ENCODE measurements at regions not wholly inside any gene's neighbourhood (a gene's known extent, or its start where the extent isn't known, plus 50 kb on each side); places are given as distances from the start of the nearest gene placed in this dataset.

DNA sequence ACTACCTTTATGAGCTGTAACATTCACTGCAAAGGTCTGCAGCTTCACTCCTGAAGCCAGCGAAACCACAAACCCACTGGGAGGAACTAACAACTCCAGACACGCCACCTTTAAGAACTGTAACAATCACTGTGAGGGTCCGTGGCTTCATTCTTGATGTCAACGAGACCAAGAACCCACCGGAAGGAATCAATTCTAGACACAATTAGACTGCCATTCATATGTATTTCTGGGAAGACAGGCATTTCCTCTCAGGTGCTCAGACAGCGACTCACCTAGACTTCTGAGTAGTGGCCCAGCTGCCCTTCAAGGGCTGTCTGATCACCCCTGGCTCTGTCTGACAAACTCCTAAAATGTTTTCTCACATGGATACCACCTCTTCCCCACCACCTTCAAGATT lies 506.8 kb downstream of the PDCD6IP start:
- Histone ChIP-seq H3K27me3 (ENCODE audit: control insufficient read depth, insufficient read depth, low read length) (no peaks in the 10 kb centered on the region), H3K4me3 (ENCODE audit: low read depth, low read length) (no peak overlapping the region), H3K36me3 (ENCODE audit: control insufficient read depth, insufficient read depth, low read length) (no peaks in the 10 kb centered on the region), H3K27ac (ENCODE audit: low read depth, low read length) (no peak overlapping the region), H3K9me3 (ENCODE audit: control insufficient read depth, insufficient read depth, low read length) (no peaks in the 10 kb centered on the region), H3K4me1 (ENCODE audit: control insufficient read depth, insufficient read depth, low read length) (no peaks in the 10 kb centered on the region)
- no peak for DNase-seq (ENCODE audit: low read depth in 4 of 6, low spot score in 6 of 6)
- WGBS (ENCODE audit: insufficient coverage), result 93% methylated on average over 4 of the region's 6 CpGs

GRCh38 chr3:34312684-34313083 lies 514.3 kb downstream of the PDCD6IP start:
- Histone ChIP-seq H3K9me3 (ENCODE audit: control insufficient read depth, insufficient read depth, low read length) (peaks cover under 1% of the 10 kb centered on the region), H3K27ac (ENCODE audit: low read depth, low read length) (no peak overlapping the region)
- peak in 2 of 6 donors; percentile 51 to 88 for DNase-seq (ENCODE audit: low read depth in 4 of 6, low spot score in 6 of 6)

DNA sequence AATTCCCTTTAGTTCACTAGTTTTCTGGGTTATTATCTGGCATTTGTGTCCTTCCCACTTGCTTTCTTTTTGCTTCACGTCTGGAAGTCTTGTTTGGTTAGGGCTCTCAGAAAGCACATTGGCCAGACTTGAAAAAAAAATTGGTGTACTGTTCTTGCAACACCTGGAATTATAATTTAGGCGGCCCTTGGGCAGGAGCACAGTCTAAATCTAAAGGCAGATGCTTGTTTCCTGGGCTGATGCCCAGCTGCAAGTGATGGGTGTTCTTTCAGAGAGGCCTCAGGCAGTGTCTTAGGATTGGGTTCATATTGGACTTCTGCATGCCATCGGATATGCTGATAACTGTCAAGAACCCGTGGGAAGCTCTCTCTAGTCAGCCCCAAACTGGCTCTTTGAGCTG lies 521.5 kb downstream of the PDCD6IP start:
- H3K4me1 ChIP-seq (ENCODE audit: control insufficient read depth, insufficient read depth, low read length), result no peaks in the 10 kb centered on the region
- H3K36me3 ChIP-seq (ENCODE audit: control insufficient read depth, insufficient read depth, low read length), result no peaks in the 10 kb centered on the region
- H3K27ac ChIP-seq (ENCODE audit: low read depth, low read length), result no peak overlapping the region

More at GRCh38 chr3:34312684-34313083, 514.3 kb downstream of the PDCD6IP start:
- 50% methylated on average over 2 of the region's 5 CpGs for WGBS (ENCODE audit: insufficient coverage)
- no peaks in the 10 kb centered on the region for H3K36me3 ChIP-seq (ENCODE audit: control insufficient read depth, insufficient read depth, low read length)
- H3K27me3 ChIP-seq (ENCODE audit: control insufficient read depth, insufficient read depth, low read length), result no peaks in the 10 kb centered on the region
- H3K4me3 ChIP-seq (ENCODE audit: low read depth, low read length), result no peak overlapping the region
- no peaks in the 10 kb centered on the region for H3K4me1 ChIP-seq (ENCODE audit: control insufficient read depth, insufficient read depth, low read length)

GRCh38 chr3:34323517-34323916 lies 525.1 kb downstream of the PDCD6IP start:
- DNase-seq (ENCODE audit: low read depth in 4 of 6, low spot score in 6 of 6), result no peak
- Histone ChIP-seq H3K27me3 (ENCODE audit: control insufficient read depth, insufficient read depth, low read length) (no peaks in the 10 kb centered on the region), H3K27ac (ENCODE audit: low read depth, low read length) (no peak overlapping the region), H3K9me3 (ENCODE audit: control insufficient read depth, insufficient read depth, low read length) (no peaks in the 10 kb centered on the region), H3K4me3 (ENCODE audit: low read depth, low read length) (no peak overlapping the region), H3K36me3 (ENCODE audit: control insufficient read depth, insufficient read depth, low read length) (no peaks in the 10 kb centered on the region), H3K4me1 (ENCODE audit: control insufficient read depth, insufficient read depth, low read length) (no peaks in the 10 kb centered on the region)
- WGBS (ENCODE audit: insufficient coverage), result no CpG with 5 or more reads among the region's 2 CpGs

More for the DNA sequence above, 521.5 kb downstream of the PDCD6IP start:
- no peak overlapping the region for H3K4me3 ChIP-seq (ENCODE audit: low read depth, low read length)
- no peaks in the 10 kb centered on the region for H3K27me3 ChIP-seq (ENCODE audit: control insufficient read depth, insufficient read depth, low read length)
- DNase-seq (ENCODE audit: low read depth in 4 of 6, low spot score in 6 of 6), result no peak
- WGBS (ENCODE audit: insufficient coverage), result 85% methylated on average over 4 of the region's 4 CpGs
- H3K9me3 ChIP-seq (ENCODE audit: control insufficient read depth, insufficient read depth, low read length), result peaks cover 5% of the 10 kb centered on the region

DNA sequence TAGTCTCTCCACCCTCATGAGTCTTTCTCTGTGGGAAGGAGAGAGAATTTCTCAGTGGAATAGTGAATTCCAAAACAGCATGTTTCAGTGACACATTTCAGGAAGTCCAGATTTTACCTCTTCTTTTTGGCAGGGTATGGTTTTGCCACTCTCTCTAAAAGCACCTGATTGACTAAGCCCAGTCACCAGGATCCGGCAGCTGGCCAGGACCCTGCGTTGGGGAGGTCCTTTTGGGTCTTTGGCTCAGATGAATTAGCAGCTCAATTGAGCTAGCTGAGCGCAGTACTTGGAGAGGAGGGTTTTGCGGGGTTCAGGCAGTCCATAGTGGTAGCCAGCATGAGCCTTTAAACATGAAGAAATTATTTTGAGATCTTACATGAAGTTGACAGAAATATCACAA lies 548.2 kb downstream of the PDCD6IP start:
- Histone ChIP-seq H3K27ac (ENCODE audit: low read depth, low read length) (no peak overlapping the region), H3K36me3 (ENCODE audit: control insufficient read depth, insufficient read depth, low read length) (no peaks in the 10 kb centered on the region), H3K4me1 (ENCODE audit: control insufficient read depth, insufficient read depth, low read length) (no peaks in the 10 kb centered on the region), H3K27me3 (ENCODE audit: control insufficient read depth, insufficient read depth, low read length) (no peaks in the 10 kb centered on the region), H3K9me3 (ENCODE audit: control insufficient read depth, insufficient read depth, low read length) (no peaks in the 10 kb centered on the region), H3K4me3 (ENCODE audit: low read depth, low read length) (no peak overlapping the region)
- WGBS (ENCODE audit: insufficient coverage), result 90% methylated on average over 3 of the region's 4 CpGs
- DNase-seq (ENCODE audit: low read depth in 4 of 6, low spot score in 6 of 6), result no peak

DNA sequence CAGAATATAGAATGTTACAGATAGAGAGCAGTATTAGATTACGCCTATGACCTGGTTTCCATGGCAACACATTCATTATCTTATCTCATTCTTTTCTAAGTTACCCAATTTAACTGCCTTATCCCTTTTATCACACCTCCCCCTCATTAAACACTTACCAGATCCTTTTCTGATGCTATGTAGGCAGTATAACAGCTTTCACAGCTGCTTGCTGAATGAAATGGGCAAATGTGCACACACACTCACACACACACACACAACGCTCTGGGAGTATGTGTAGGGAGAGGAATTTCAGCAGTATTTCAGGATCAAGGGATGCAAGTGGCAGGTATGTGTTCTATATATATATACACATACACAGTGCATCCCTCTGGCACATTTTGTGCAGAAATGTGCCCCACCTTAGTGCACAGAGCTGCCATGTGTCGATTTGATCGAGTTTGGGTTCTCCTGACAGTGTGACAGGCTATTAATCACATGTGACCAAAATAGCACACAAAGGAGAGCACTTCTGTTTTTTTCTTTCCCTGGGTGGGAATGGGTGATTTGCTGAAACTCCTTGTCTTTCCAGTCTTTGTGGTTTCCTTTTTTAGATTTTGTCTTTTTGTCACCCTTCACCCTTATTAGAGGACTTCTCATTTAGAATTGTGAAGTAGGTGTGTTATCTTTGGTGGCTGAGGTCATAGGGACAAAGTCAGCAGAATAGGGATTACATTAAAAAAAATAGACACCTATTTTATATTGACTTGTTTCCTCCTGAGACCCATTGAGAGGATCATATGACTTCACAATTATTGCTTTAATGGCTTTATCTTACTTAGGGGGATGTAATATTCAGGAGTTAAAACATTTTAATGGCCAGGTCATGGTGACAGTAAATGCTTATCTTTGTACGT lies 553.7 kb downstream of the PDCD6IP start:
- no peaks in the 10 kb centered on the region for H3K4me1 ChIP-seq (ENCODE audit: control insufficient read depth, insufficient read depth, low read length)
- H3K36me3 ChIP-seq (ENCODE audit: control insufficient read depth, insufficient read depth, low read length), result no peaks in the 10 kb centered on the region
- peak in 2 of 6 donors; percentile 3 to 52 for DNase-seq (ENCODE audit: low read depth in 4 of 6, low spot score in 6 of 6)
- WGBS (ENCODE audit: insufficient coverage), result no CpG with 5 or more reads among the region's 5 CpGs
- H3K27ac ChIP-seq (ENCODE audit: low read depth, low read length), result no peak overlapping the region
- H3K4me3 ChIP-seq (ENCODE audit: low read depth, low read length), result no peak overlapping the region
- H3K27me3 ChIP-seq (ENCODE audit: control insufficient read depth, insufficient read depth, low read length), result no peaks in the 10 kb centered on the region
- H3K9me3 ChIP-seq (ENCODE audit: control insufficient read depth, insufficient read depth, low read length), result no peaks in the 10 kb centered on the region

DNA sequence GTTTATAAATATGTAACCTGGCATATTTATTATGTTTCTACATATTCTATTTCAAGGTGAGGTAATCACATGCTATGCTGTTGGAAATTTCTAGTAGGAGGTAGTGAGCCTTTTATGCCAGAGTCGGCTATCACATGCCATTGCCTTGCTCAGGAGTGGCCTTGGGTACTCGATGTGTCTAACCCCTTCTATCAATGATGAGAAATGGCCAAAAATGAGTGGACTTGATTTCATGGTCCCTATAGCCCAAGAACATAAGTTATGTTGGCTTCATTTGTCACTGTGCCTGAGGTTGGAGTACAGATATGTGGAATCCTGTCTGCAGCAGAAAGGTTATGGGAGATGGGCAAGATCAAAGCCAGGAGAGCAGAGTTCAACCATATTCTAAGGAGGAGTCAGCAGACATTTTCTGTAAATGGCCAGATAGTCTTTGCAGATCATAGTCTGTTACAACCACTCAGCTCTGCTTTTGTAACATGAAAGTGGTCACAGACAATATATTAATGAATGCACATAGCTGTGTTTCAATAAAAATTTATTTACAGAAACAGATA lies 554.4 kb downstream of the PDCD6IP start:
- WGBS (ENCODE audit: insufficient coverage), result 88% methylated on average over 2 of the region's 2 CpGs

DNA sequence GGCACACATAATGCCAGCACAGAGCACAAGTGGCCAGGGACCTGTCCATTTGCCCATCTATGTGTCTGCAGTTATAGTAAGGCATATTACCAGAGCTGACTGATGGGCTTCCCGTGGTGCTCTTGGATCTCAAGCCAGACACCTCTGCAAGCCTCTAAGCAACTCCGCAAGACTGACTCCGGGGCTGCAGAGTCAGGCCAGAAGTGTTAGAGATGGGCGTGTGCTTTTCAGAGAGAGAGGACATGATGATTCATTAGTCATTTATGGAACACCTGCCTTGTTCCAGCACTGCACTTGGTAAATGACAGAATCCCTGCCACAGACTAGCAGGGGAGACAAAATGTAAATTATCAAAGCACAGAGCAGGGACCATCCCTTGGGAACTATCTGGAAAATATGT lies 559.0 kb downstream of the PDCD6IP start:
- H3K4me3 ChIP-seq (ENCODE audit: low read depth, low read length), result no peak overlapping the region
- WGBS (ENCODE audit: insufficient coverage), result 79% methylated on average over 4 of the region's 4 CpGs
- no peaks in the 10 kb centered on the region for H3K27me3 ChIP-seq (ENCODE audit: control insufficient read depth, insufficient read depth, low read length)
- DNase-seq (ENCODE audit: low read depth in 4 of 6, low spot score in 6 of 6), result no peak
- H3K9me3 ChIP-seq (ENCODE audit: control insufficient read depth, insufficient read depth, low read length), result no peaks in the 10 kb centered on the region
- no peaks in the 10 kb centered on the region for H3K4me1 ChIP-seq (ENCODE audit: control insufficient read depth, insufficient read depth, low read length)
- H3K36me3 ChIP-seq (ENCODE audit: control insufficient read depth, insufficient read depth, low read length), result no peaks in the 10 kb centered on the region
- H3K27ac ChIP-seq (ENCODE audit: low read depth, low read length), result no peak overlapping the region

More for the DNA sequence above, 554.4 kb downstream of the PDCD6IP start:
- H3K4me1 ChIP-seq (ENCODE audit: control insufficient read depth, insufficient read depth, low read length), result no peaks in the 10 kb centered on the region
- H3K36me3 ChIP-seq (ENCODE audit: control insufficient read depth, insufficient read depth, low read length), result no peaks in the 10 kb centered on the region
- H3K4me3 ChIP-seq (ENCODE audit: low read depth, low read length), result no peak overlapping the region
- no peak for DNase-seq (ENCODE audit: low read depth in 4 of 6, low spot score in 6 of 6)
- H3K27me3 ChIP-seq (ENCODE audit: control insufficient read depth, insufficient read depth, low read length), result no peaks in the 10 kb centered on the region
- no peaks in the 10 kb centered on the region for H3K9me3 ChIP-seq (ENCODE audit: control insufficient read depth, insufficient read depth, low read length)
- H3K27ac ChIP-seq (ENCODE audit: low read depth, low read length), result no peak overlapping the region

DNA sequence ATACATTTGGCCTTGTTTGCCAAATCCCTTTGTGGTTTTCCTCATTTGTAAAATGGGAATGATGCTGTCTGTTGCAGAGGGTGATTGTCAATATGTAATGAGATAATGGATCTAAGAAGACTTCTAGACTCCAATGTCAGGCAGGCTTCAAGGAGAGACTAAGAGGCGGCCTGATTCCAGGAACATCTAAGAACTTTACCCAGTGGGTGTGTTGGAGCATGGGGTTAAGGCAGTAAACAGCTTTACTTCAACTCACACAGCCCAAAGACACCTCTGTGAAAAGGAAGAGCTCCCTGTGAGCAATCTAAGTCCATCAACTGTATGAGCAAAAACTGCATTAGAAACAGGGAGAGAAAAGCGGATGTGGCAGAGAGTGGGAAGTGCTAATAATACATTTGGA lies 560.6 kb downstream of the PDCD6IP start:
- Histone ChIP-seq H3K9me3 (ENCODE audit: control insufficient read depth, insufficient read depth, low read length) (no peaks in the 10 kb centered on the region), H3K4me1 (ENCODE audit: control insufficient read depth, insufficient read depth, low read length) (no peaks in the 10 kb centered on the region), H3K4me3 (ENCODE audit: low read depth, low read length) (no peak overlapping the region), H3K36me3 (ENCODE audit: control insufficient read depth, insufficient read depth, low read length) (no peaks in the 10 kb centered on the region), H3K27me3 (ENCODE audit: control insufficient read depth, insufficient read depth, low read length) (no peaks in the 10 kb centered on the region), H3K27ac (ENCODE audit: low read depth, low read length) (no peak overlapping the region)
- no peak for DNase-seq (ENCODE audit: low read depth in 4 of 6, low spot score in 6 of 6)
- WGBS (ENCODE audit: insufficient coverage), result no CpG with 5 or more reads among the region's 2 CpGs

GRCh38 chr3:34360713-34361112 lies 562.3 kb downstream of the PDCD6IP start:
- no peaks in the 10 kb centered on the region for H3K36me3 ChIP-seq (ENCODE audit: control insufficient read depth, insufficient read depth, low read length)
- no peak for DNase-seq (ENCODE audit: low read depth in 4 of 6, low spot score in 6 of 6)
- no peak overlapping the region for H3K4me3 ChIP-seq (ENCODE audit: low read depth, low read length)
- H3K4me1 ChIP-seq (ENCODE audit: control insufficient read depth, insufficient read depth, low read length), result no peaks in the 10 kb centered on the region
- H3K27me3 ChIP-seq (ENCODE audit: control insufficient read depth, insufficient read depth, low read length), result no peaks in the 10 kb centered on the region
- no peaks in the 10 kb centered on the region for H3K9me3 ChIP-seq (ENCODE audit: control insufficient read depth, insufficient read depth, low read length)
- WGBS (ENCODE audit: insufficient coverage), result no CpG with 5 or more reads among the region's 5 CpGs
- no peak overlapping the region for H3K27ac ChIP-seq (ENCODE audit: low read depth, low read length)

All from spinal cord (tissue), 9 donors.